Stomach smooth muscle (tissue), 2 donors: ENCODE measurements at regions not wholly inside any gene's neighbourhood (a gene's known extent, or its start where the extent isn't known, plus 50 kb on each side); places are given as distances from the start of the nearest gene placed in this dataset.

Experiments used
- H3K27ac ChIP-seq: one replicate; pipeline ENCODE4 v1.7.0; 2013; ENCODE audit warnings: mild to moderate bottlenecking, low read length, inconsistent platforms
- H3K27me3 ChIP-seq, 2 donors: one replicate each; pipeline ENCODE4 v1.7.0; 2013; ENCODE audit warnings: low read length in 2 of 2; ENCODE audit not compliant: insufficient read depth in 2 of 2, control insufficient read depth in 1 of 2
- H3K36me3 ChIP-seq, 2 donors: one replicate each; pipeline ENCODE4 v1.7.0; 2013; ENCODE audit warnings: low read length in 2 of 2; ENCODE audit not compliant: control insufficient read depth in 2 of 2, insufficient read depth in 2 of 2
- H3K4me1 ChIP-seq: one replicate; pipeline ENCODE4 v1.7.0; 2013; ENCODE audit warnings: low read length; ENCODE audit not compliant: control insufficient read depth, insufficient read depth
- H3K4me3 ChIP-seq, 2 donors: one replicate each; pipeline ENCODE4 v1.7.0; 2013; ENCODE audit warnings: low read length in 2 of 2
- H3K9ac ChIP-seq, 2 donors: one replicate each; pipeline ENCODE4 v1.7.0; 2013; ENCODE audit warnings: low read length in 2 of 2, mild to moderate bottlenecking in 1 of 2
- H3K9me3 ChIP-seq, 2 donors: one replicate each; pipeline ENCODE4 v1.7.0; 2013; ENCODE audit warnings: low read length in 2 of 2; ENCODE audit not compliant: control insufficient read depth in 2 of 2
- donor health status: healthy.
- donor health status: Pancreatic carcinoma.

- H3K4me1 ChIP-seq = no peaks in the 10 kb centered on the region
Measured at GRCh38 chr1:101290922-101291561, 54.2 kb downstream of the S1PR1 start.

DNA sequence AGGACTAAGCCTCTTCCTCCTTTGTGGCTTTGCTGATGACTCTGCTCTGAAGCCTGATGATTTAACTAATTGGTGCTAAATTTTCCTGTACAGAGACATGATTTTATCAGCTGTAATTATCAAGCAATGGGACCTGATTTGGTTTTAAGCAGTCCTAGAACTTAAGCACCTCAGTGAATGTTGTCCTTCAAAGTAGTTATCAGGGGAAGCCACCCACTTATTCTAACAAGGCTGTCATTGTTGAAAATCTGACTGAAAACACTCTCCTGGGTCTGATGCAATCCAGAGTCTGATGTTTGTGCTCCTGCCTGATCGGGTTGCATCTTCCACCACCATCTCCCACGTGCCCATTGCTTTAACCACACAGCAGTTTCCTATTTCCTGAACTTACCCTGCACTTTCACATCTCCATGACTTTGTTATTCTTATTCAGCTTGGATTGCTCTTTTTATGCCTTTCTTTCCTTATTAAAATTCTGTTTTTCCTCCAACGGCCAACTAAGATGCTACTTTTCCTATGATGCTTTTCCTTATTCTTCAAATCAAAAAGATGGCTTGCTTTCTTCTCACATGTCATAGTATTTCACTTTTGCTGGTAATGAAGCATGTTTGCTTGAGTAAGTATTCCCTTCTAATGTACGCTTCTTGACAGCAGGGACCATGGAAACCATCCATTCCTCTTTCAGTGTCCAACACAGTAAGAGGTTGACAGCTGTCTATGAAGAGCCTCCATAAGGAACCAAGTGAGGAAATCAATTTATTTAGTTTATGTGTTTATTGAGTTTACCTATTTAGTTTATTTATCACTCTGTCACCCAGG lies 55.0 kb downstream of the S1PR1 start:
- no peaks in the 10 kb centered on the region for H3K36me3 ChIP-seq
- no peaks in the 10 kb centered on the region for H3K27me3 ChIP-seq
- H3K9me3 ChIP-seq = no peaks in the 10 kb centered on the region
- H3K4me1 ChIP-seq = no peaks in the 10 kb centered on the region
- H3K4me3 ChIP-seq = no peak overlapping the region
- no peak overlapping the region for H3K9ac ChIP-seq
- no peak overlapping the region for H3K27ac ChIP-seq

More at GRCh38 chr1:101290922-101291561, 54.2 kb downstream of the S1PR1 start:
- Histone ChIP-seq H3K27me3 (no peaks in the 10 kb centered on the region), H3K36me3 (no peaks in the 10 kb centered on the region), H3K9me3 (no peaks in the 10 kb centered on the region), H3K9ac (no peak overlapping the region), H3K4me3 (no peak overlapping the region), H3K27ac (no peak overlapping the region)

- Histone ChIP-seq H3K4me3 (no peak overlapping the region), H3K36me3 (no peaks in the 10 kb centered on the region), H3K9ac (no peak overlapping the region), H3K4me1 (no peaks in the 10 kb centered on the region), H3K27ac (no peak overlapping the region), H3K27me3 (no peaks in the 10 kb centered on the region), H3K9me3 (no peaks in the 10 kb centered on the region)
Measured at GRCh38 chr1:101293461-101294051, 56.7 kb downstream of the S1PR1 start.

DNA sequence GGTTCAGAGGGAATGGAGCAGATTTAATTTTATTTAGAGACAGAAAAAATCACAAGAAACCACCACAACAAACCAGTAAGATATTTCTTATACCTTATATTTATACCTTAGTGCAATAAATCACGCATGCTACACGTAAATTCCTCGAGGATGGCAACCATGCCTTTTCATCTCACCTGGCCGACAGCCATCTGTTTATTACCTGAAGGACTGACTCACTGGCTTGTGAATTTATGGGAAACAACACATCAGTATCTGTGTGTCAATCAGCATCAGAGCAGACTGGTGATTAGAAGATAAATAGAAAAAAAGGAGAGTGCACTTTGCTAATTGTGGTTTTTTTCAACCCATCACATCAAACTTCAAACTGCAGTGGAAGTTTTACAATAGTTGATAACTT lies 58.4 kb downstream of the S1PR1 start:
- Histone ChIP-seq H3K27me3 (no peaks in the 10 kb centered on the region), H3K36me3 (no peaks in the 10 kb centered on the region), H3K27ac (no peak overlapping the region), H3K4me3 (no peak overlapping the region), H3K9ac (no peak overlapping the region), H3K9me3 (no peaks in the 10 kb centered on the region), H3K4me1 (no peaks in the 10 kb centered on the region)

- Histone ChIP-seq H3K4me3 (no peak overlapping the region), H3K9me3 (no peaks in the 10 kb centered on the region), H3K4me1 (no peaks in the 10 kb centered on the region), H3K27me3 (no peaks in the 10 kb centered on the region), H3K36me3 (no peaks in the 10 kb centered on the region), H3K9ac (no peak overlapping the region), H3K27ac (no peak overlapping the region)
Measured at GRCh38 chr1:101298663-101299062, 61.8 kb downstream of the S1PR1 start.

DNA sequence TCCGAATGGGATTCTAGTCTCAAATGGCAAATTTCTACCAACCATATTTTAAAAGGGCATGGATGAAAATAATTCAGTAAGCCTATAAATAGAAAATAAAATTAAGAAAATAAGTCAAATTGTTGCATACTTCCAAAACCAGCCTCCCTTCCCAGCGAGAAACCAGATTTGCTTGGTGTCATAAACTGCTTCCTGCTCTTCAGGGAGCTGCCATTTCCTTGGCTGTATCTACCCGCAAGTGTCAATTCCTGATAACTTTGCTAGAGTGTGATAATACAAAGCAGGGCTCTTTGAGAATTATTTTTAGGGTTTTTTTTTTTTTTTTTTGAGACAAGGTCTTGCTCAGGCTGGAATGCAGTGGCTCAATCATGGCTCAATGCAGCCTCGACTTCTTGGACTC lies 62.3 kb downstream of the S1PR1 start:
- no peaks in the 10 kb centered on the region for H3K9me3 ChIP-seq
- no peaks in the 10 kb centered on the region for H3K4me1 ChIP-seq
- H3K9ac ChIP-seq = no peak overlapping the region
- no peaks in the 10 kb centered on the region for H3K36me3 ChIP-seq
- peaks cover 0 to 2% of the 10 kb centered on the region in 2 donors for H3K27me3 ChIP-seq
- H3K4me3 ChIP-seq = no peak overlapping the region
- H3K27ac ChIP-seq = no peak overlapping the region

DNA sequence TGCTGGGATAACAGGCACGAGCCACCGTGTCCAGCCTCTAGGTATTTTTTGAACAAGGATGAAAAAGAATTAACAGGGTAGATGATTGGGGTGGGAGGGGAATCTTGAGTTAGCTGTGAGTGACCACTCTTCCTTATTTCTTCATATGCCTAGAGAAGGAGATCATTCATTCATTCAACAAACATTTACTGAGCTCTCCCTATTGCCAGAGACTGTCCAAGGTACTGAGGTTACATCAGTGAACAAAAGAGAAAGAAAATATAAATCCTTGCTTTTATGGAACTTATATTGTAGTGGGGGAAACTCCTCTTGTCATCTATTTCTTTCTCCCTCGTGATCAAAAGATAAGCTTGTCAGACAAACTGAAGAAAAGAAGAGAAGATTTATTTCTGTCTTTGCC lies 62.9 kb downstream of the S1PR1 start:
- Histone ChIP-seq H3K9me3 (no peaks in the 10 kb centered on the region), H3K4me3 (no peak overlapping the region), H3K36me3 (no peaks in the 10 kb centered on the region), H3K27me3 (peaks cover 0 to 2% of the 10 kb centered on the region in 2 donors), H3K9ac (no peak overlapping the region), H3K4me1 (no peaks in the 10 kb centered on the region), H3K27ac (no peak overlapping the region)

GRCh38 chr1:101300916-101301315 lies 64.1 kb downstream of the S1PR1 start:
- no peak overlapping the region for H3K4me3 ChIP-seq
- no peak overlapping the region for H3K9ac ChIP-seq
- no peaks in the 10 kb centered on the region for H3K36me3 ChIP-seq
- H3K27me3 ChIP-seq = peaks cover 0 to 2% of the 10 kb centered on the region in 2 donors
- H3K27ac ChIP-seq = no peak overlapping the region
- H3K9me3 ChIP-seq = no peaks in the 10 kb centered on the region
- no peaks in the 10 kb centered on the region for H3K4me1 ChIP-seq

- H3K4me1 ChIP-seq = no peaks in the 10 kb centered on the region
- peaks cover 0 to 2% of the 10 kb centered on the region in 2 donors for H3K27me3 ChIP-seq
- no peaks in the 10 kb centered on the region for H3K36me3 ChIP-seq
- H3K9me3 ChIP-seq = no peaks in the 10 kb centered on the region
- H3K9ac ChIP-seq = no peak overlapping the region
- H3K4me3 ChIP-seq = no peak overlapping the region
- no peak overlapping the region for H3K27ac ChIP-seq
Measured at GRCh38 chr1:101301446-101302057, 64.7 kb downstream of the S1PR1 start.

- no peak overlapping the region for H3K9ac ChIP-seq
- H3K4me1 ChIP-seq = no peaks in the 10 kb centered on the region
- no peaks in the 10 kb centered on the region for H3K9me3 ChIP-seq
- peaks cover 0 to 2% of the 10 kb centered on the region in 2 donors for H3K27me3 ChIP-seq
- H3K4me3 ChIP-seq = no peak overlapping the region
- H3K36me3 ChIP-seq = no peaks in the 10 kb centered on the region
- no peak overlapping the region for H3K27ac ChIP-seq
Measured at GRCh38 chr1:101302831-101303511, 66.2 kb downstream of the S1PR1 start.
